ENCODE measurements at regions not wholly inside any gene's neighbourhood (a gene's known extent, or its start where the extent isn't known, plus 50 kb on each side); places are given as distances from the start of the nearest gene placed in this dataset.
A peak's percentile ranks its signal among the peaks of the same experiment; 100 is the strongest.

DNA sequence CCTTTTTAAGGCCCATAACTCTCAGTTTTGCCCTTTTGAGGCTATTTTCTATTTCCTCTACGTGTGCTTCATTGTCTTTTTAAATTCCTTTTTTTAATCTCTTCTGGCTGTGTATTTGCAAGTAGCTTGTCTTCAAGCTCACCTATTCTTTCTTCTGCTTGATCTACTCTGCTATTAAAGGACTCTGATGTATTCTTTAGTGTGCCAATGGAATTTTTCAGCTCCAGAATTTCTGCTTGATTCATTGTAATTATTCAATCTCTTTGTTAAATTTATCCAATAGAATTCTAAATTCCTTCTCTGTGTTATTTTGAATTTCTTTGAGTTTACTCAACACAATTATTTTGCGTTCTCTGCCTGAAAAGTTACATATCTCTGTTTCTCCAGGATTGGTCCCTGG lies 178.7 kb downstream of the FAM170A start:
- Mint-ChIP-seq H3K36me3 (ENCODE audit: low read depth) (peaks cover 9% of the 10 kb centered on the region), H3K4me3 (no peak overlapping the region), H3K9me3 (peaks cover 18% of the 10 kb centered on the region), H3K27ac (ENCODE audit: unreplicated experiment) (no peak overlapping the region), H3K27me3 (ENCODE audit: low read depth) (no peaks in the 10 kb centered on the region), H3K4me1 (peaks cover 5% of the 10 kb centered on the region)
- TF ChIP-seq, protein P1, sequence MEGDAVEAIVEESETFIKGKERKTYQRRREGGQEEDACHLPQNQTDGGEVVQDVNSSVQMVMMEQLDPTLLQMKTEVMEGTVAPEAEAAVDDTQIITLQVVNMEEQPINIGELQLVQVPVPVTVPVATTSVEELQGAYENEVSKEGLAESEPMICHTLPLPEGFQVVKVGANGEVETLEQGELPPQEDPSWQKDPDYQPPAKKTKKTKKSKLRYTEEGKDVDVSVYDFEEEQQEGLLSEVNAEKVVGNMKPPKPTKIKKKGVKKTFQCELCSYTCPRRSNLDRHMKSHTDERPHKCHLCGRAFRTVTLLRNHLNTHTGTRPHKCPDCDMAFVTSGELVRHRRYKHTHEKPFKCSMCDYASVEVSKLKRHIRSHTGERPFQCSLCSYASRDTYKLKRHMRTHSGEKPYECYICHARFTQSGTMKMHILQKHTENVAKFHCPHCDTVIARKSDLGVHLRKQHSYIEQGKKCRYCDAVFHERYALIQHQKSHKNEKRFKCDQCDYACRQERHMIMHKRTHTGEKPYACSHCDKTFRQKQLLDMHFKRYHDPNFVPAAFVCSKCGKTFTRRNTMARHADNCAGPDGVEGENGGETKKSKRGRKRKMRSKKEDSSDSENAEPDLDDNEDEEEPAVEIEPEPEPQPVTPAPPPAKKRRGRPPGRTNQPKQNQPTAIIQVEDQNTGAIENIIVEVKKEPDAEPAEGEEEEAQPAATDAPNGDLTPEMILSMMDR (conservative IDR thresholded peaks at IDR 0.05) = no peak
- no peak for DNase-seq (ENCODE audit: low read depth, low spot score)

DNA sequence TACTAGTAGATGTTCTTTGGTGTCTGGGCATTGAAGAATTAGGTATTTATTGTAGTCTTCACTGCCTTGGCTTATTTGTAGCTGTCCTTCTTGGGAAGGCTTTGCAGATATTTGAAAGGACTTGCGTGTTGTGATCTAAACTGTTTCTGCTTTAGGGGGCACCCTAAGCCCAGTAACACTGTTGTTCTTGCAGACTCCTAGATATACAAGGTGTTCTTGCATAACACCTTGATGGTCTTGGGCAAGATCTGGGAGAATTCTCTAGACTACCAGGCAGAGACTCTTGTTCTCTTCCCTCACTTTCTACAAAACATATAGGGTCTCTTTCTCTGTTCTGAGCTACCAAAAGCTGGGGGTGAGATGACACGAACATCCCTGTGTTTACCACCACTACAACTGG lies 179.1 kb downstream of the FAM170A start:
- H3K4me3 Mint-ChIP-seq = no peak overlapping the region
- H3K4me1 Mint-ChIP-seq = peaks cover 5% of the 10 kb centered on the region
- TF ChIP-seq, protein P1 (conservative IDR thresholded peaks at IDR 0.05) = no peak
- peaks cover 9% of the 10 kb centered on the region for H3K36me3 Mint-ChIP-seq (ENCODE audit: low read depth)
- H3K27me3 Mint-ChIP-seq (ENCODE audit: low read depth) = no peaks in the 10 kb centered on the region
- peaks cover 18% of the 10 kb centered on the region for H3K9me3 Mint-ChIP-seq
- H3K27ac Mint-ChIP-seq (ENCODE audit: unreplicated experiment) = peak overlapping the region; percentile 4
- no peak for DNase-seq (ENCODE audit: low read depth, low spot score)

DNA sequence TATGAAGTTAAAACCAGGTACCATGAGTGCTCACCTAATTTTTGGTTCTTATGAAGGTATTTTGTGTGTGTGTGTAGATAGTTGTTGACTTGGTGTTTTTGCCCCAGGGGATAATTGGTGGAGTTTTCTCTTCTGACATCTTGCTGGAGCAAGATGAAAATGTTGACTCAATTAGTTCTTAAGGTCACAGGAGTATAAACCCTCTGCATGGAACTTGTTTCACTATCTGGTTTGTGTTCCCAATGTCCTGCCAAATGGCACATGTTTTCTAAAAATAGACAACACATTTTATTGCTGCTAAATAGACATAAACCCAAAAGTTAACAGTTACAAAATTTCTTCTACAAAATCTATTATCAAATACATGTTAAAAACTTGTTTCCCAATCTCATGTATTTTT lies 180.9 kb downstream of the FAM170A start:
- no peak for DNase-seq (ENCODE audit: low read depth, low spot score)
- Mint-ChIP-seq H3K27ac (ENCODE audit: unreplicated experiment) (no peak overlapping the region), H3K36me3 (ENCODE audit: low read depth) (peaks cover 9% of the 10 kb centered on the region), H3K9me3 (peaks cover 18% of the 10 kb centered on the region), H3K4me1 (peaks cover 5% of the 10 kb centered on the region), H3K4me3 (no peak overlapping the region), H3K27me3 (ENCODE audit: low read depth) (no peaks in the 10 kb centered on the region)
- TF ChIP-seq, protein P1 (conservative IDR thresholded peaks at IDR 0.05) = no peak

DNA sequence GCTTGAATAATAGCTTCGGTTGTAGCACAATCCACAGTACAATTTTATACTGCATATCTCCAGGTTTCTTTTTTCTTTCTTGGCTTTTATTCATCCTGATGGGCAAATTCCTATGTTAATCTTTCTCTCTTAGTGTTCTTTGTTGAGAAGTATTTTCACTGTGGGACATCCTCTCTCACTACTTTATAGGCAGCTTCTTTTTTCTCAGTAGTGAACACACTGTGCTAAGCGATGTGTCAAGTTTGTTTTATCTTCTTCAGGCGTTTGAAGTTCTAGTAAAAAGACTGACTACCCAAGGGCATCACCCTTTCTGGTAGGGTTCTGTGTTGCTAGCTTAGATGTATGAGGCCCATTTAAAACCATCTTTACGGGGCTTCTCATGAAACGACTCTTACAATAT lies 182.1 kb downstream of the FAM170A start:
- Mint-ChIP-seq H3K27ac (ENCODE audit: unreplicated experiment) (no peak overlapping the region), H3K9me3 (peaks cover 13% of the 10 kb centered on the region), H3K4me1 (peaks cover 5% of the 10 kb centered on the region), H3K27me3 (ENCODE audit: low read depth) (no peaks in the 10 kb centered on the region), H3K4me3 (no peak overlapping the region), H3K36me3 (ENCODE audit: low read depth) (peaks cover 9% of the 10 kb centered on the region)
- TF ChIP-seq, protein P1 (conservative IDR thresholded peaks at IDR 0.05) = no peak
- no peak for DNase-seq (ENCODE audit: low read depth, low spot score)

DNA sequence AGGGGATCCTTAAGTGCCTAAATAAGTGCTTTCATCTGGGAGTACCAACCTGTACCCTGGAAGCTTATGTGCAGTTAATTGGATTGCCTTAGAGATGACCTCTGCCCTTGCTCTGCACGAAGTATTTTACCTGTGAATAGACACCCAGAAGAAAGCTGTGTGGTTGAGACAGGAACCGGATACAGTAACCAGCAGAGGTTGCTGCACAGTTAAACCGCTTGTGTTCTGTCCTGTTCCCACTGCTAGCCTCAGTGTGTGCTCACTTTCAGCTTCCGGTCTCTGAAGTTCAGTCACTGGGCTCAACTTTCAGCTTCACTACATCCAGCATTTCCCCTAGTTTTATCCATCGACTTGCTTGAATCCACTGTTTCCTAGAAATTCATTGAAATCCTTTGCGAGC lies 185.3 kb downstream of the FAM170A start:
- no peaks in the 10 kb centered on the region for H3K27me3 Mint-ChIP-seq (ENCODE audit: low read depth)
- H3K4me3 Mint-ChIP-seq = no peak overlapping the region
- TF ChIP-seq, protein P1 (conservative IDR thresholded peaks at IDR 0.05) = no peak
- H3K4me1 Mint-ChIP-seq = peaks cover 5% of the 10 kb centered on the region
- DNase-seq (ENCODE audit: low read depth, low spot score) = no peak
- no peak overlapping the region for H3K27ac Mint-ChIP-seq (ENCODE audit: unreplicated experiment)
- no peaks in the 10 kb centered on the region for H3K9me3 Mint-ChIP-seq
- no peaks in the 10 kb centered on the region for H3K36me3 Mint-ChIP-seq (ENCODE audit: low read depth)

DNA sequence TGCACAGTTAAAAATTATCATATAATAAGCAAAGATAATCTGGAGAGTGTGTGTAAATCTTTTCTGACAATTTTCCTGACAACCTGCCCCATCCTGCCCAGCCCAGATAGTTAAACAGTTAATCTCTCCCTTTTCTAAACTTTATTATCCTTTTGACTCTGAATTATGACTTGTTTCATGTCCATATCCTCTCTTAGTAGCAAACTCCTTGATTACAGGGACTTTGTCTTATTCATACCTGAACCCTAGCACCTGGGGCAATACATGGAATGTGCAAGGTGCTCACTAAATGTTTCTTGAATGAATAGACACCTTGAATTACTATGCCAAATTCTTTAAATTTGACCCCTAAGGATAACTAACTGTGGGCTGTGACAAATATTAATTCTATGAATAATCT lies 186.7 kb downstream of the FAM170A start:
- H3K27ac Mint-ChIP-seq (ENCODE audit: unreplicated experiment) = no peak overlapping the region
- TF ChIP-seq, protein P1 (conservative IDR thresholded peaks at IDR 0.05) = no peak
- no peak for DNase-seq (ENCODE audit: low read depth, low spot score)
- H3K27me3 Mint-ChIP-seq (ENCODE audit: low read depth) = no peaks in the 10 kb centered on the region
- H3K4me3 Mint-ChIP-seq = no peak overlapping the region
- peaks cover 5% of the 10 kb centered on the region for H3K4me1 Mint-ChIP-seq
- no peaks in the 10 kb centered on the region for H3K36me3 Mint-ChIP-seq (ENCODE audit: low read depth)
- H3K9me3 Mint-ChIP-seq = no peaks in the 10 kb centered on the region
